SH-SY5Y (cell line): ENCODE measurements at regions not wholly inside any gene's neighbourhood (a gene's known extent, or its start where the extent isn't known, plus 50 kb on each side); places are given as distances from the start of the nearest gene placed in this dataset.

ENCODE experiments used
- GATA2 ChIP-seq: IDR thresholded peaks from 2 replicates; pipeline ENCODE4 v1.6.1; 2011; ENCODE audit warnings: mild to moderate bottlenecking, low read depth, low read length
- GATA3 ChIP-seq: IDR thresholded peaks from 2 replicates; pipeline ENCODE4 v1.6.1; 2011; ENCODE audit warnings: low read depth, mild to moderate bottlenecking, low read length, moderate library complexity

GRCh38 chr14:98965076-98965475, 306.9 kb downstream of the BCL11B start:
- no peak for TF ChIP-seq GATA2
- TF ChIP-seq GATA3 = no peak

DNA sequence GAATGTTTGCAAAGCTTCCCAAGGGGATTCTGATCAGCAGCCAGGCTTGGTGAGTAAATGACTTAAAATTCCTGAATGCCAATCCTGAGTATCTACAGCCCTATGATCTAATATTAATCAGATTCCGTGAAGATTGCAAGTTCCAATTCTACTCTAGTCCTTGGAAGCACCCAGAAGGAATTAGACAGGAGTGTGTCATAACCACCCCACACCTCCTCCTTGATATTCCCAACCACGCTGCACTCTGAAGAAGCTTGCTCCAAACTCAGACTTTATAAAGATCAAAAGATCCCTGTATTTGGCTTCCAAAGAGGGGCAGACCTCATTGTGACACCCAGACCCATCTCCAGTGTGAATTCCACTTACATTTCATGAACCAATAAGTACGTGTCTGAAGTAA, 306.0 kb downstream of the BCL11B start:
- TF ChIP-seq GATA2 (no peak), GATA3 (no peak)

- no peak for TF ChIP-seq GATA3
These were observed 305.4 kb downstream of the BCL11B start for GRCh38 chr14:98966475-98967162.

GRCh38 chr14:98974113-98974512, 297.9 kb downstream of the BCL11B start:
- no peak for TF ChIP-seq GATA2

- TF ChIP-seq GATA3 (no peak), GATA2 (no peak)
These were observed 295.7 kb downstream of the BCL11B start for GRCh38 chr14:98976271-98976670.

DNA sequence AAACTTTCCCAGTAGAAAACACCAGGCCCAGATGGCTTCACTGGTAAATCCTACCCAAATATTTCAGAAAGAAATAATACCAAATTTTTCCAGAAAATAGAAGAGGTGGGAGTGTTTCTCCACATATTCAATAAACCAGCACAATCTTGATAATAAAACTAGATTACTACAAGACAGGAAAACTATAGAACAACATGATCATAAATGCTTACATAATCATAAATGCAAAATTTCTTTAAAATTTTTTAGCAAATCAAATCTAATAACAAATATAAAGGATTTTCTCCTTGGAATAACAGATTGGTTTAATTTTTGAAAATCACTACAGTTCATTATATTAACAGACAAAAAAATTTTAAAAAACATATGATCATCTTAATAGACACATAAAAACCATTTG, 294.5 kb downstream of the BCL11B start:
- TF ChIP-seq GATA2 (no peak), GATA3 (no peak)

DNA sequence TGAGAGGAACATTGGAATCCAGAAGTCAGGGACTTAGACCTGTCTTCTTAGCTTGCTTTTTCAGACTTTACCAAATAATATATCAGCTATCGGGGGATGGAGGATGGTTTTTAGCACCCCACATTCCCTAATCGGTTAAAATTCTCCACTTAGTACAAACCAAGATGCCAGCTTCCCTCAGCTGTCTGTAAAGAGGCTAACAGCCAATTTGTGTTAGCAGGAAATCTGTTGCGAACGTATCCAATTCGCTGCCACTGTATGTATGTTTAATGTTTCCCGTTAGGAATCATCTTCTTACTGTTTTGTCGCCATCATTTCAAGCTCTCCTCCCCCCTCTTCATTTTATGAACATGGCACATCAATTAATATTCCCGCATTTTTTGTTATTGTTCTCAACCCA, 289.0 kb downstream of the BCL11B start:
- TF ChIP-seq GATA2 (no peak), GATA3 (no peak)

DNA sequence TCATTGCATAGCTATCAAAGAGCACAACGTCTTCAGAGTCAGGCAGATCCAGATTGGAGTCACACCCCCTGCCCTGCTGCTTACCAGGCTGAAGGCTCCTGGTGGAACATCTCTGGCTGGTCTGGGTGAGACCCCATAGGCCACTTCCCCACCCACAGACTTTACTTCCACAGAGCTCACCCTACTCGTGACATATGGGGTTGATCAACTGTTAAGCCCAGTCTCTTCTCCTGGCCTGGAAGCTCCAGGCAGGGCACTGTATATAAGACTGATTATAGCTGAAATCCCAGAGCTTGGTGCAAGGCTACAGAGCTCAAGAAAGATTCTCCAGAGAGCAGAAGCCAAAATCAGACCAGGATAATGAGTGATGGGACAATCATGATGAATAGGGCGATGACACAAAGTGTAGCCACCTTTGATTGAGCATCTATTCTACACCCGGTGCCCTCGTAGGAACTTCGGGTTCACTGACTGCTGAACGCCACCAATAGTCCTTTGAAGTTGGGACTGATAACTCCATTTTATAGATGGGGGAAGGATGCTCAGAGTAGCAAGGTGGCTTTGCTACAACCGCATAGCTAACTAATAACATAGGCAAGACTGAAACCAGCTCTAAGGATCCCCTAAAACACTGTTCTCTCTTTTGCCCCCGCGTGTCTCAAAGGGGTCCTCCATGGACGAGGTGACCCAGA, 287.8 kb downstream of the BCL11B start:
- TF ChIP-seq GATA3 (no peak), GATA2 (no peak)

DNA sequence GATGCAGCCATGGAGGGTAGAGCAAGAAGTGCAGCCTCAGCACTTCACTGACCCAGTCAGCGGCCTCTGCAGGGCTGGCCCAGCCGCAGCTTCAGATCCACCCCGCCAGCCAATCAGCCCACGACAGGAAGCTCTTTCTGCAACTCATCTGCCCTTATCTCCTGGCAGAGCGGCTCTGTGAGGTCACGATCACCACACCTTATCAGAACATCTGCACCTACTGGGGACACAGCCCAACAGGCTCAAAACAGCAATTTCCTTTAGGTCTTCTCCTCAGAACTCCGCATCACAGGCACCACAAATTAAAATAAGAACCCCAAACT, 287.3 kb downstream of the BCL11B start:
- TF ChIP-seq GATA3 = no peak
- TF ChIP-seq GATA2 = no peak

GRCh38 chr14:98993818-98994217, 278.2 kb downstream of the BCL11B start:
- TF ChIP-seq GATA2 (no peak), GATA3 (no peak)

- no peak for TF ChIP-seq GATA3
- no peak for TF ChIP-seq GATA2
These were observed 277.4 kb downstream of the BCL11B start for GRCh38 chr14:98994561-98994960.

DNA sequence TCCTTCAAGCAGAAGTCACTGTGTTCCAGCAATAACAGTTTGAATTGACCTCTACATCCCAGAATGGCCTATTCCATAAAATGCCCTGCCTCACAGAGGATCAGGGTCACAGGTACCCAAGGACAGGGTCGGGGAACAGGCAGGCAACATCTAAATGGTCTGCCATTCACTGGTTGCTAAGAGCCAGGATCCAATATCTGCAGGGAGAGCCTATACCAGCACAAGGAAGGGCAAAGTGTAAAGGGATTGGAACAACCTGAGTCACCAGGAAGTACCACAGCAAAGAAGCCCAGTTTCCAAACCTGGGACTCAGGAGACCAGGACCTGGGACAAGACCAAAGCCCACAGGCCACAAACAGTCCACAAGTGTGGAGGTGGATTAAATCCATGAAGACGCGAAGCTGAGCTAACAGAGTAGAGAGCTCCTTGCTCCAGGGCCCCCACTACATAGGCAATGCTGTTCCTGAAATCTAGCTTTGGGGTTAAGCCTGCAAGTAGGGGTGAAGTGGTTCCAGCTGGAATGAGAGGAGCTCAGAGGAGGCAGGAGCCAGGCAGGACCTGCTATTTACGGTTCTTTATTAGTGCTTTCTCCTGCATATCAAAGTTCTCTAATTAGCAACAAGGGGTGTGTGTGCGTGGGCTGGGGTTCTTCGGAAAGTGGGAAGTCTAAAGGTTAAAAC, 274.3 kb downstream of the BCL11B start:
- TF ChIP-seq GATA3 (no peak), GATA2 (no peak)

- TF ChIP-seq GATA3 (no peak), GATA2 (no peak)
These were observed 272.7 kb downstream of the BCL11B start for GRCh38 chr14:98999345-98999744.

DNA sequence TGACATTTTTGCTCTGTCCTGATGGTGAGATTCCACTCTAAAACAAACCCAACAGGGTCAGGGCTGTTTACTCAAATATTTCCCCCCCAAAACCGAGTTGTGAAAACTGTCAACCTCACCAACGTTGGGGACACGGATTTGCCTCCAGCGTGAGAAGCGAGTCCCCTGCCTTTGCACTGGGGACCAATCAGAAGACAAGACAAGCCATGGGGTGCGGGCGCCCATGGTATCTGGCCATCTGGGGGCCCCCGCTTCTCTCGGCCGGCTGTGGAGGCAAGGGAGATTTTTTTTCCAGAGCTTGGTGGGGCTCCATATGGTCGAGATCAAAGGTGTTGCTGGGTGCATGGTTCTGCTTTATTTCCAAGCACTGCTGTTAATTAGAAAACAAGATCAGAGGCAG, 272.1 kb downstream of the BCL11B start:
- TF ChIP-seq GATA3 (no peak), GATA2 (no peak)

DNA sequence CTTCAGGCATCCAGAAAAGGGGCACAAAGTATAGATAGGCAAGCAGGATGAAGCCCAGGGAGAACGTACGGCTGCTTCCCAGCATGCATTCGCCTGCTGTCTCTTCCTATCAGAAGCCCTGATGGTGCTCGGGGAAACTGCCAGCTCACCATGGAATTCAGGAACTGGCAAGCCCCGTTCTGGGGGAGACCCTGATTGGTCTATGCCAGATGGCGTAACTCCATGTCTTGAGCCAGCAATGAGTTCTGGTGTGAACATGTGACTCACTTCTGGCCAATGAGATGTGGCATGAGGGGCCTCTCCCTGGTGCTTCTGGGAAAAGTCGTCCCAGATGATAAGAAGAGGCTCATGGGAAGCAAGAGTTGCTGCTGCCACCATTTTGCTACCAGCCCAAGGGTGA, 270.8 kb downstream of the BCL11B start:
- no peak for TF ChIP-seq GATA3
- TF ChIP-seq GATA2 = no peak

- TF ChIP-seq GATA3 (no peak), GATA2 (no peak)
These were observed 268.4 kb downstream of the BCL11B start for GRCh38 chr14:99003646-99004045.
